Keratinocyte (primary cell): ENCODE measurements at regions not wholly inside any gene's neighbourhood (a gene's known extent, or its start where the extent isn't known, plus 50 kb on each side); places are given as distances from the start of the nearest gene placed in this dataset.

Experiments
- DNase-seq: peaks from one replicate; pipeline ENCODE4 v3.0.0-alpha.2; 2011; ENCODE audit warnings: low read depth, missing footprints, low spot score
- FAIRE-seq: peaks from 2 replicates; lab custom pipeline; 2011; peaks lifted over from hg19 to GRCh38; lab: Jason Lieb, UNC
- H2AFZ ChIP-seq: 2 replicates; pipeline ENCODE4 v1.6.0; 2012; ENCODE audit warnings: low read length, control low read depth, inconsistent platforms; ENCODE audit not compliant: control insufficient read depth
- H3K27ac ChIP-seq: 2 replicates; pipeline ENCODE4 v1.5.1; 2011; ENCODE audit warnings: low read length; ENCODE audit not compliant: control insufficient read depth, insufficient read depth
- H3K27me3 ChIP-seq: 3 replicates; pipeline ENCODE4 v1.6.0; 2011; ENCODE audit warnings: low read length; ENCODE audit not compliant: control insufficient read depth, insufficient read depth; ENCODE audit errors: extremely low read depth
- H3K36me3 ChIP-seq, 2 experiments: 2 replicates in 1 of 2; 3 replicates in 1 of 2; pipeline ENCODE4 v1.5.1; 2011; ENCODE audit warnings: low read length in 2 of 2, mild to moderate bottlenecking in 1 of 2; ENCODE audit not compliant: control insufficient read depth in 2 of 2, insufficient read depth in 2 of 2; ENCODE audit errors: extremely low read depth in 1 of 2
- H3K4me1 ChIP-seq: 3 replicates; pipeline ENCODE4 v1.5.1; 2011; ENCODE audit warnings: low read length; ENCODE audit not compliant: control insufficient read depth, insufficient read depth; ENCODE audit errors: extremely low read depth
- H3K4me2 ChIP-seq: 3 replicates; pipeline ENCODE4 v1.6.0; 2011; ENCODE audit warnings: low read depth, low read length; ENCODE audit not compliant: control insufficient read depth, insufficient read depth; ENCODE audit errors: extremely low read depth
- H3K4me3 ChIP-seq, 3 experiments: fragments of 200-600 bp in 1 of 3; sonication (generic) in 1 of 3; 2 replicates in 2 of 3; 3 replicates in 1 of 3; pipeline ENCODE4 v1.5.1; 2011 to 2016; ENCODE audit warnings: low read length in 3 of 3, mild to moderate bottlenecking in 3 of 3, control low read depth in 2 of 3, inconsistent platforms in 1 of 3, low read depth in 1 of 3, mixed read lengths in 1 of 3, mixed run types in 1 of 3, moderate library complexity in 1 of 3; ENCODE audit not compliant: control insufficient read depth in 2 of 3, insufficient read depth in 2 of 3; ENCODE audit errors: extremely low read depth in 1 of 3
- H3K79me2 ChIP-seq: 2 replicates; pipeline ENCODE4 v1.6.0; 2012; ENCODE audit warnings: low read length; ENCODE audit not compliant: control insufficient read depth, insufficient read depth
- H3K9ac ChIP-seq: 3 replicates; pipeline ENCODE4 v1.6.0; 2011; ENCODE audit warnings: low read length; ENCODE audit not compliant: control insufficient read depth, insufficient read depth; ENCODE audit errors: extremely low read depth
- H3K9me1 ChIP-seq: 3 replicates; pipeline ENCODE4 v1.6.0; 2011; ENCODE audit warnings: low read length; ENCODE audit not compliant: control insufficient read depth, insufficient read depth; ENCODE audit errors: extremely low read depth
- H3K9me3 ChIP-seq: 2 replicates; pipeline ENCODE4 v1.5.1; 2012; ENCODE audit warnings: low read depth, low read length; ENCODE audit not compliant: control insufficient read depth
- H4K20me1 ChIP-seq: 3 replicates; pipeline ENCODE4 v1.6.0; 2011; ENCODE audit warnings: low read length; ENCODE audit not compliant: control insufficient read depth, insufficient read depth; ENCODE audit errors: extremely low read depth
- CTCF ChIP-seq, 3 experiments: IDR thresholded peaks in 1 of 3; conservative IDR thresholded peaks in 1 of 3; optimal IDR thresholded peaks in 1 of 3; 2 replicates in 2 of 3; 3 replicates in 1 of 3; pipeline versions ENCODE3 to v1.5.1; 2011; ENCODE audit warnings: low read length in 3 of 3, mild to moderate bottlenecking in 3 of 3, moderate library complexity in 2 of 3, control low read depth in 1 of 3, inconsistent platforms in 1 of 3; ENCODE audit not compliant: insufficient read depth in 2 of 3; ENCODE audit errors: extremely low read depth in 1 of 3
- EZH2 ChIP-seq: IDR thresholded peaks from one replicate; pipeline ENCODE4 v1.6.1; 2012; ENCODE audit warnings: inconsistent platforms, mild to moderate bottlenecking, low read length, moderate library complexity
- dilution Hi-C: fragments of 300-500 bp; cut with MboI; formaldehyde crosslinking; loops from one replicate; pipeline ENCODE4 v1.7.0; 2020; ENCODE audit warnings: low sequenced_read_pairs; ENCODE audit not compliant: extremely low pct_ligation_motif_present

- Histone ChIP-seq H4K20me1 (no peaks in the 10 kb centered on the region), H3K9ac (no peak overlapping the region), H3K4me2 (no peak overlapping the region), H3K4me1 (no peaks in the 10 kb centered on the region), H3K4me3 (no peak overlapping the region), H3K9me3 (no peaks in the 10 kb centered on the region), H3K27me3 (no peaks in the 10 kb centered on the region), H3K36me3 (no peaks in the 10 kb centered on the region), H3K27ac (no peak overlapping the region), H3K9me1 (no peaks in the 10 kb centered on the region), H2AFZ (no peak overlapping the region), H3K79me2 (no peaks in the 10 kb centered on the region)
- dilution Hi-C loops, result no loop called here
- FAIRE-seq (no peak), DNase-seq (no peak)
- no peak for TF ChIP-seq CTCF (optimal IDR thresholded peaks at IDR 0.05 in 1 of 3, IDR thresholded peaks at IDR 0.05 in 1 of 3, conservative IDR thresholded peaks at IDR 0.05 in 1 of 3; ENCODE audit: extremely low read depth in 1 of 3, insufficient read depth in 2 of 3, low read length in 3 of 3)
- no peak for TF ChIP-seq EZH2
Measured at GRCh38 chr9:82736126-82736525, 326.8 kb downstream of the RASEF start.

- Histone ChIP-seq H3K4me2 (no peak overlapping the region), H3K9ac (no peak overlapping the region), H3K79me2 (no peaks in the 10 kb centered on the region), H4K20me1 (no peaks in the 10 kb centered on the region), H3K27me3 (no peaks in the 10 kb centered on the region), H3K9me1 (no peaks in the 10 kb centered on the region), H3K36me3 (no peaks in the 10 kb centered on the region), H3K4me3 (no peak overlapping the region), H3K27ac (no peak overlapping the region), H2AFZ (no peak overlapping the region), H3K4me1 (no peaks in the 10 kb centered on the region), H3K9me3 (no peaks in the 10 kb centered on the region)
- dilution Hi-C loops, result no loop called here
- DNase-seq, result no peak
- no peak for TF ChIP-seq EZH2
- TF ChIP-seq CTCF (optimal IDR thresholded peaks at IDR 0.05 in 1 of 3, IDR thresholded peaks at IDR 0.05 in 1 of 3, conservative IDR thresholded peaks at IDR 0.05 in 1 of 3; ENCODE audit: extremely low read depth in 1 of 3, insufficient read depth in 2 of 3, low read length in 3 of 3), result no peak
- FAIRE-seq, result no peak
Measured at GRCh38 chr9:82736701-82737100, 326.2 kb downstream of the RASEF start.
